Gastroesophageal sphincter (tissue), 4 donors: ENCODE measurements at regions not wholly inside any gene's neighbourhood (a gene's known extent, or its start where the extent isn't known, plus 50 kb on each side); places are given as distances from the start of the nearest gene placed in this dataset.

ENCODE experiments used
- ATAC-seq: fragments of 150-250 bp; one replicate; pipeline ENCODE4 v1.9.1; 2016; ENCODE audit warnings: mild to moderate bottlenecking, moderate library complexity
- H3K27ac ChIP-seq, 4 donors: fragments of 200-600 bp; sonication (generic) in 3 of 4; 1 replicate in 3 of 4; 2 replicates in 1 of 4; pipeline ENCODE4 v1.5.1; 2016 to 2019
- H3K27me3 ChIP-seq: fragments of 200-600 bp; sonication (generic); one replicate; pipeline ENCODE4 v1.5.1; 2019
- H3K36me3 ChIP-seq, 2 donors: fragments of 200-600 bp; sonication (generic); one replicate each; pipeline ENCODE4 v1.5.1; 2019; ENCODE audit warnings: control low read depth in 1 of 2
- H3K4me1 ChIP-seq, 3 donors: fragments of 200-600 bp; sonication (generic); 1 replicate in 2 of 3; 2 replicates in 1 of 3; pipeline ENCODE4 v1.5.1; 2016 to 2019; ENCODE audit warnings: control low read depth in 2 of 3
- H3K4me3 ChIP-seq, 2 donors: fragments of 200-600 bp; sonication (generic); one replicate each; pipeline ENCODE4 v1.5.1; 2019; ENCODE audit warnings: mild to moderate bottlenecking in 1 of 2, moderate library complexity in 1 of 2
- H3K9me3 ChIP-seq, 3 donors: fragments of 200-600 bp; sonication (generic); one replicate each; pipeline ENCODE4 v1.5.1; 2017 to 2019; ENCODE audit warnings: control low read depth in 2 of 3
- CTCF ChIP-seq, 4 experiments: fragments of 200-600 bp in 2 of 4; fragments of 450-650 bp in 2 of 4; sonication (generic) in 1 of 4; IDR thresholded peaks; one replicate each; pipeline ENCODE4 v1.5.1; 2017 to 2019; ENCODE audit warnings: antibody characterized with exemption in 4 of 4, mild to moderate bottlenecking in 2 of 4, moderate library complexity in 2 of 4
- EP300 ChIP-seq: sonication (generic); formaldehyde crosslinking; IDR thresholded peaks from one replicate; pipeline ENCODE4 v1.6.1; 2017; ENCODE audit warnings: antibody characterized with exemption, mild to moderate bottlenecking
- POLR2A ChIP-seq, 2 donors: fragments of 450-650 bp; IDR thresholded peaks; one replicate each; pipeline ENCODE4 v1.6.1; 2017; ENCODE audit warnings: antibody characterized with exemption in 2 of 2, mild to moderate bottlenecking in 2 of 2, moderate library complexity in 1 of 2
- POLR2AphosphoS5 ChIP-seq: sonication (generic); formaldehyde crosslinking; IDR thresholded peaks from one replicate; pipeline ENCODE4 v1.6.1; 2017; ENCODE audit warnings: antibody characterized with exemption
- WGBS, 2 donors: methylation state at CpG; one replicate each; pipeline ENCODE4 v1.1.5; 2018; ENCODE audit warnings: low coverage in 1 of 2; 5-methylcytosine and 5-hydroxymethylcytosine counted together

GRCh38 chr20:29299811-29300578 is 1957.5 kb upstream of the DEFB115 start:
- no peaks in the 10 kb centered on the region for H3K36me3 ChIP-seq
- WGBS, 2 donors: 62 to 89% methylated on average over 4 to 21 of the region's 49 CpGs
- H3K27me3 ChIP-seq: peaks cover 40% of the 10 kb centered on the region
- TF ChIP-seq EP300 (no peak), POLR2A (IDR thresholded peaks at IDR 0.05) (no peak), POLR2AphosphoS5 (no peak), CTCF (IDR thresholded peaks at IDR 0.05) (no peak)
- H3K27ac ChIP-seq: no peak overlapping the region
- H3K9me3 ChIP-seq: peaks cover 0 to 67% (median 0%) of the 10 kb centered on the region in 3 donors
- no peak overlapping the region for H3K4me3 ChIP-seq
- ATAC-seq: no peak
- no peaks in the 10 kb centered on the region for H3K4me1 ChIP-seq

GRCh38 chr20:29300579-29301551 is 1956.6 kb upstream of the DEFB115 start:
- Histone ChIP-seq H3K9me3 (peaks cover 0 to 63% (median 0%) of the 10 kb centered on the region in 3 donors), H3K27me3 (peaks cover 40% of the 10 kb centered on the region), H3K27ac (no peak overlapping the region), H3K36me3 (no peaks in the 10 kb centered on the region), H3K4me3 (no peak overlapping the region), H3K4me1 (no peaks in the 10 kb centered on the region)
- ATAC-seq: no peak
- 74 to 75% methylated on average over 4 to 26 of the region's 88 CpGs for WGBS, 2 donors
- TF ChIP-seq CTCF (IDR thresholded peaks at IDR 0.05): no peak
- no peak for TF ChIP-seq POLR2AphosphoS5
- no peak for TF ChIP-seq EP300
- no peak for TF ChIP-seq POLR2A (IDR thresholded peaks at IDR 0.05)

- no peaks in the 10 kb centered on the region for H3K4me1 ChIP-seq
- H3K27ac ChIP-seq: no peak overlapping the region
- no peak for TF ChIP-seq POLR2AphosphoS5
- TF ChIP-seq CTCF (IDR thresholded peaks at IDR 0.05): no peak
- no peak for TF ChIP-seq EP300
- TF ChIP-seq POLR2A (IDR thresholded peaks at IDR 0.05): no peak
- peaks cover 45% of the 10 kb centered on the region for H3K27me3 ChIP-seq
- ATAC-seq: no peak
- no peak overlapping the region for H3K4me3 ChIP-seq
- H3K36me3 ChIP-seq: no peaks in the 10 kb centered on the region
- WGBS, 2 donors: 78 to 84% methylated on average over 6 to 12 of the region's 46 CpGs
- H3K9me3 ChIP-seq: peaks cover 0 to 60% (median 0%) of the 10 kb centered on the region in 3 donors
Measured at GRCh38 chr20:29301624-29302259, 1955.7 kb upstream of the DEFB115 start.

GRCh38 chr20:29302979-29303644 is 1954.4 kb upstream of the DEFB115 start:
- 72 to 79% methylated on average over 15 to 16 of the region's 16 CpGs for WGBS, 2 donors
- peaks cover 0 to 53% (median 0%) of the 10 kb centered on the region in 3 donors for H3K9me3 ChIP-seq

More at GRCh38 chr20:29302979-29303644, 1954.4 kb upstream of the DEFB115 start:
- H3K27ac ChIP-seq: no peak overlapping the region
- no peak overlapping the region for H3K4me3 ChIP-seq
- ATAC-seq: no peak
- TF ChIP-seq POLR2A (IDR thresholded peaks at IDR 0.05) (no peak), POLR2AphosphoS5 (no peak)
- H3K4me1 ChIP-seq: no peaks in the 10 kb centered on the region
- H3K27me3 ChIP-seq: peaks cover 50% of the 10 kb centered on the region
- no peaks in the 10 kb centered on the region for H3K36me3 ChIP-seq
